Embryonic facial prominence (tissue), 1 donor: ENCODE measurements at regions not wholly inside any gene's neighbourhood (a gene's known extent, or its start where the extent isn't known, plus 50 kb on each side); places are given as distances from the start of the nearest gene placed in this dataset.

Experiments used
- DNase-seq: peaks from one replicate; pipeline ENCODE4 v3.0.0-alpha.2; 2016; ENCODE audit errors: extremely low spot score

- no peak for DNase-seq
These were observed 258.9 kb upstream of the TLE4 start for GRCh38 chr9:79312686-79313421.

DNA sequence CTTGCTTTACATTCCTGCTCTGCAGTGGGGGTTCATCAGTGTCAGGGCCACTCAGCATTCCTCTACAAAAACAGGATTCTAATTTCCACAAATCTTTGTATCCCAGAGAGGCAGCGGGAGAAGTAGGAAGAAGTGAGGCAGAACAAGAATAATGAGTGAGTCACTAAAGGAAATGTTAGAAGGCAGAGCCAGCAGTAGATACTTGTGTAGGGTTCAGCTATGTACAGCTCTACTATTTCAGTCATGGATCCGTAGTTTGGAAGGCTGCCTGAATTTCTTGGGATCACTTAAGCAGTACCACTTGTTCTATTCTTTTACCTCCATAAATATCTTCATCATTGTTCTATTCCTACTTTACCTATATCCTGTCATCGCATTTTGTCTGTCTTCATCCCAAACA lies 246.3 kb upstream of the TLE4 start:
- DNase-seq, result no peak

DNA sequence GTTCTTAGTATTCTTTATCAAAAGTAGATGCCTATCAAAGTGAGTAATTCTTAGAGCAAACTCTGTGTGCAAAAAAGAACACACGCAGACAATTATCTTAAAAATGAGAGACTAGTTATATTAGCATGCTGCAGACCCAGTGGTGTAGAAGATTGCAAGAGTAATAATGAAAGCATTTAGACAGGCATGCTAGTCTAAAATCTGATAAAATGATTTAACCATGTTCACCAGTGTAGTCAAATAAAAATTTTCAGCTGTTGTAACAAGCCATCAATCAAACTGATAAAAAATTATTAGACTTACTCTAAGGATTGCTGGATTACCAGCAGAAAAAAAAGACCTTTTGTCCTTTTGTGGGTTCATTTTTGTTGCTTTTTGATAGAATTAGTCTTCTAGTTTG lies 241.9 kb upstream of the TLE4 start:
- no peak for DNase-seq

- DNase-seq, result no peak
These were observed 237.8 kb upstream of the TLE4 start for GRCh38 chr9:79334001-79334400.

DNA sequence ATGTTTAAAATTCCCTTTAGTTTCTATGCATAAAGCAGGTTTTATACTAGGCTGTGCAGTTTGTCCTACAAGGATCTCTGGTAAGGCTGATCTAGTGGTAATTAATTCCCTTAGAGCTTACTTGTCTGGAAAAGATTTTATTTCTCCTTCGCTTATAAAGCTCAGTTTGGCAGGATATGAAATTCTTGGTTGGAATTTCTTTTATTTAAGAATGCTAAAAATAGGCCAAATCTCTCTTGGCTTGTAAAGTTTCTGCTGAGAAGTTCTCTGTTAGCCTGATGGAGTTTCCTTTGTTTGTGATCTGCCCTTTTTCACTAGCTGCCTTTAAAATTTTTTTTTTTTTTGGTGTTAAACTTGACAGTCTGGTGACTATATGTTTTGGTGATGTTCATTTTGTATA lies 237.1 kb upstream of the TLE4 start:
- no peak for DNase-seq

GRCh38 chr9:79335987-79336386 lies 235.8 kb upstream of the TLE4 start:
- no peak for DNase-seq

DNA sequence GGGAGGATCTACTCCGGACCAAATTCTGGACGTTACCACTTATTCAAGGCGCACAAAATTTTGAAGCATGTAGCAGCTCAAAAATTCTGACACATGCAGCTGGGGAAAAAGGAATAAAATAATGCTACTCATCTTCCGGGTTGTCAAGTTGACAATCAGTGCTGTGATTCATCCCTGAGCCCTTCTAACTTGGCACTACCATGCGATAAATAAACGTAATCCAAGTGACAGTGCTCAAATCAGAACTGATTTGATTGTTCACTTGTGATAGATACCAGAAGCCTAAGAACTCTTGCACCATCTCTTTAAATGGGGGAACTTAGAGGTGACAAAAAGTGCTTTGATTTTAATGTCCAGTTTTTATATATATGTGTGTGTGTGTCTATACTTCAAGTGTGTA lies 230.2 kb upstream of the TLE4 start:
- no peak for DNase-seq

- no peak for DNase-seq
These were observed 225.3 kb upstream of the TLE4 start for GRCh38 chr9:79346350-79347020.

DNA sequence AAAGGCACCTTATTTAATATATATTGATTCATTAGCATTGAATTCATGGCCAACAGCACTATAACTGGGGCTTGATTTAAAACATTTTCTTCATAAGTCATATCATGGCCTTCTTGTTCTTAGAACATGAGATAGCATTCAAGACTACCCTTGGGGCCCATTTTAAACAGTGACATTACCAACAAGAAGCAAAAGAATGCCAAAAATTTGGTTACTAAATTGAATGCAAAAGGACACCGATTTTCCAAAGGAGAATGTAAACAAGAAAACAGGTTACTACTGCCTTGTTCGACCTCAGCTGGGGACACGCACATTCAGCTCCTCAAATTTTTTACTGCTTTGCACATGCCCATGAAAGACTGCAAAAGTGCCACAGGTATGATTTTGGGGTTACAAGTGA lies 219.4 kb upstream of the TLE4 start:
- DNase-seq, result no peak

DNA sequence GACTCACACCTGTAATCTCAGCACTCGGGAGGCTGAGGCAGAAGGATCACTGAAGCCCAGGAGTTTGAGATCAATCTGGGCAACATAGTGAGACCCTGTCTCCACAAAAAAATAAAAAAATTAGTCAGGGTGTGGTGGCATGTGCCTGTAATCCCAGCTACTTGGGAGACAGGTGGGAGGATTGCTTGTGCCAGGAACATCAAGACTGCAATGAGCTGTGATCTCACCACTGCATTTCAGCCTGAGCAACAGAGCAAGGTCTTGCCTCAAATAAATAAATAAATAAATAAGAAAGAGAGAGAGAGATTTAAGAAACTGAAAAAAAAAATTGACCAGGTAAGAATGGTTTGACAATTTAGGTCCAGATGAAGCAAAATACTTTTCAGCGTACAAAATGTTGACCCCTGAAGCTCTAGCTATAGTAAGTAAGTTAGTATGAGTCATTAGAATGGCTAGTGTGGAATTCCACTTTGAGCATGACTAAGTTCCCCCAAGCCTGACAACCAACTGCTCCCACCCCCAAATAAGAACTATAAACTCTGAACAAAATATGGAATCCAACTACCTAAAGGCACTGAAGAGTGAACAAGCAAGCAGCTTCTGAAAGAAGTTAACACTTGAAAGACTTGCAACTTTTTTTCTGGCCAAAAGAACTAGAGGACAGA lies 217.8 kb upstream of the TLE4 start:
- no peak for DNase-seq

DNA sequence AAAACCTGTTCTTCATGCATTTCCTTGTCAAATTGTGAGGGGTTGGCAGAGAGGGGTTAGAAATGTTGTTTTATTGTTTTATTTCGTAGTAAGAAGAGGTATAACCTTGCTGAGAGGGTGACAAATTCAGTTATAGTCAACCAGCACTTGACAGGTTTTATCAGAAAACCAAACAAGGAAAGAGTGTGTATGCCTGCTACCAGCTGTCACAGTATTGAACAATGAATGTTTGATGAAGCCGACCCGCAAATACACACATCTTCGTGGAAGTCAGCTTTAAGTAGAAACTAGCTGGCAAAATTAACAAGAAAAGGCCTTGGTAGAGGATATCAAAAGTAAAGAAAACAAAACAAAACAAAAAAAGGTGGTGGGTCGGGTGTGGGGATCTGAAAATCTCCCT lies 214.6 kb upstream of the TLE4 start:
- DNase-seq, result no peak

GRCh38 chr9:79357616-79358015 lies 214.1 kb upstream of the TLE4 start:
- no peak for DNase-seq

- no peak for DNase-seq
These were observed 211.1 kb upstream of the TLE4 start for GRCh38 chr9:79360387-79361347.

- no peak for DNase-seq
These were observed 209.4 kb upstream of the TLE4 start for GRCh38 chr9:79362100-79363081.

DNA sequence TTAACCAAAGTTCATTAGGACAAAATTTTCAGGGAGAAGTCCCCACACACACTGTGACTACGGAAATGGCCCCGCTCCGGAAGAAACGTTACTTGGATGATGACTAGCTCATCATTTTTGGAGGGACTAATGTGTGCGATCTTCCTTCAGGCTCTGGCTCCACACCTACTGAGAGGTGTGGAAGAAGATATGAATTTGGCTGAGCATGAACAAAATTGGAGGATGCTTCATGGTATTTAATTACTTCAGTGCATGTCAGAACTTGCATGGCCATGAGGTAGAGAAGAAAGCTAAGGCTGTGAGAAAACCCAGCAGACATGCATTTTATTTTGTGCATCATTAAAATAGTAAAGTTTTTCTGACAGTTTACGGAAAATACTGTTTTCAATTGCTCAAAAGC lies 202.1 kb upstream of the TLE4 start:
- DNase-seq, result no peak

DNA sequence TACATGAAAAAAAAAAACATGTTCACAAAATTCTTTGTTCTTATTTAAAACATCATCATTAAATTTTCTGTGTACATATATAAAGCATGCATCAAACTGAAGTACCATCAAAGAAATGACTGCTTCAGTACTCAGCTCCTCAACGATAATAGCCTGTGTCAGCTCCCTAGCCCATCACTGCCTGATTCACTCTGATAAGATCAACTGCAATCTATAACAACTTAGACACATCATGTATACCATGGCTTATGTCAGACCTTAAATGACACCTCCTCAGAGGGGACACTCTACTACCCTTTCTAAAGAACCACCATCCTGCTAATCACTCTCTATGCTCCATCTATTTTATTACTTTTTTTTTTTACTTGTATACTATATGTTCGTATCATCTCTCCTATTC lies 200.5 kb upstream of the TLE4 start:
- DNase-seq, result no peak

GRCh38 chr9:79371948-79372555 lies 199.7 kb upstream of the TLE4 start:
- no peak for DNase-seq

DNA sequence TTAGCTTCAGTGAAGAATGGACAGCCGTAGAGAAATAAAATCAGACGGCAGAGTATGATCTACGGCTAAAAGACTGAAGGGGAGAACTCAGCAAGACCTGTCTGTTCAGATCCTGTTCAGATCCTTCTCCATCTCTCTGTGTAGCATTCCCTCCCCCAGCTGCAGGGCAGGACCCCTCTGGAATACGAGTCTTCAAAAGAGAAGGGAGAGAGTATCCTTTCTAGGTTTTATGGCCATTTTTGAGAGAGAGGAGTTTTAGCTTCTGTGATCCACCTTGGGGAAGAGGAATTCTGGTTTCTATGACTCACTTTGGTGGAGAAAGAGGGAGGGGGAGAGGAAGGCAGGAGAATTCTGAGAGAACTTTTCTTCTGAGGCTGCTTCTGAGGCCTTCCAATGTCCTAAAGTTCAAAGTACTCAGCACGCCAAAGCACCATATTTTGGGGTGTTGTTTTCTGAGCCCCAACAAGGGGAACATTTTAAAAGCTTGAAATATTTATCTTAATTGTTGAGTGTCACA lies 194.4 kb upstream of the TLE4 start:
- no peak for DNase-seq

GRCh38 chr9:79378107-79378506 lies 193.7 kb upstream of the TLE4 start:
- no peak for DNase-seq

DNA sequence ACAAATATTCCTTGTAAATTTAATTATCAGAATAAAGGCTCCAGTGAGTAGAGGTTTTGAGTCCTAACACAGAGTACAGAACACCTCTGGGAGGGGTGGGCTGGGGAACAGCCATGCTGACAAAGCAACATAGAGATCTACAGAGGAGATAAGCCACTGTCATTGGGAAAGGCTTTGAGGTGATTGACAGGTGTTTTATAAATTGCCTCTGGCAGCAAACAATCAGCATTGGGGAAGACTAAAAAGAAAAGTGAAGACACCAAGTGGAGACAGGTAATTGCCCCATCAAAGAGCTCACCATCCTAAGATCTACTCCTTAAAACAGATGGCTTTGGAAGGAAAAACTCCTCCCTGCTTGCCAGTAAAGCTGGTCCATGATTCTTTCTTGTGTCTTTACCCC lies 189.7 kb upstream of the TLE4 start:
- no peak for DNase-seq
